ENCODE measurements at regions not wholly inside any gene's neighbourhood (a gene's known extent, or its start where the extent isn't known, plus 50 kb on each side); places are given as distances from the start of the nearest gene placed in this dataset.

DNA sequence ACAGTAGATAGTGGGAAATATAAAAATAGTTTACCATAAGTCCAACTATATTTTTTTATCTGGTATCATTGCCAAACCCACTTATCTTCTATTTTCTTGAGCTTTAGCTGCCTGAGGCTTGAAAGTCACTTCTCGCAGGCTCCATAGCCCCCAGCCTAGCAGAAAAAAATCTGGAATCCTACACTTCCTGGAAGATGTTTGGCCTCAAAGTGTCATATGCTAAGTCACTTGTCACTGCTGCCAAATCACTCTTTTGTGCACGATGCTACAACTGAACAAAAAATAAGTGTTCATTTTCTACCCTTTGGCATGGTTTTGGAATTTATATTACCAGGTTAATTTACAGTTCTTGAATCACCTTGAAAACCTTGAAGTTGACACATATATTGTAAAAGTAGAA, 612.5 kb upstream of the ATXN8OS start:
- TF ChIP-seq, protein P1, sequence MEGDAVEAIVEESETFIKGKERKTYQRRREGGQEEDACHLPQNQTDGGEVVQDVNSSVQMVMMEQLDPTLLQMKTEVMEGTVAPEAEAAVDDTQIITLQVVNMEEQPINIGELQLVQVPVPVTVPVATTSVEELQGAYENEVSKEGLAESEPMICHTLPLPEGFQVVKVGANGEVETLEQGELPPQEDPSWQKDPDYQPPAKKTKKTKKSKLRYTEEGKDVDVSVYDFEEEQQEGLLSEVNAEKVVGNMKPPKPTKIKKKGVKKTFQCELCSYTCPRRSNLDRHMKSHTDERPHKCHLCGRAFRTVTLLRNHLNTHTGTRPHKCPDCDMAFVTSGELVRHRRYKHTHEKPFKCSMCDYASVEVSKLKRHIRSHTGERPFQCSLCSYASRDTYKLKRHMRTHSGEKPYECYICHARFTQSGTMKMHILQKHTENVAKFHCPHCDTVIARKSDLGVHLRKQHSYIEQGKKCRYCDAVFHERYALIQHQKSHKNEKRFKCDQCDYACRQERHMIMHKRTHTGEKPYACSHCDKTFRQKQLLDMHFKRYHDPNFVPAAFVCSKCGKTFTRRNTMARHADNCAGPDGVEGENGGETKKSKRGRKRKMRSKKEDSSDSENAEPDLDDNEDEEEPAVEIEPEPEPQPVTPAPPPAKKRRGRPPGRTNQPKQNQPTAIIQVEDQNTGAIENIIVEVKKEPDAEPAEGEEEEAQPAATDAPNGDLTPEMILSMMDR (conservative IDR thresholded peaks at IDR 0.05; ENCODE audit: low read depth, low read length), result no peak
- TF ChIP-seq EZH2 (IDR thresholded peaks at IDR 0.05; ENCODE audit: low read length, unreplicated experiment), result no peak

All from PC-3 (cell line).